ENCODE measurements at regions not wholly inside any gene's neighbourhood (a gene's known extent, or its start where the extent isn't known, plus 50 kb on each side); places are given as distances from the start of the nearest gene placed in this dataset.

GRCh38 chr2:63665091-63665490 is 76.3 kb downstream of the MDH1 start:
- TF ChIP-seq, protein P1, sequence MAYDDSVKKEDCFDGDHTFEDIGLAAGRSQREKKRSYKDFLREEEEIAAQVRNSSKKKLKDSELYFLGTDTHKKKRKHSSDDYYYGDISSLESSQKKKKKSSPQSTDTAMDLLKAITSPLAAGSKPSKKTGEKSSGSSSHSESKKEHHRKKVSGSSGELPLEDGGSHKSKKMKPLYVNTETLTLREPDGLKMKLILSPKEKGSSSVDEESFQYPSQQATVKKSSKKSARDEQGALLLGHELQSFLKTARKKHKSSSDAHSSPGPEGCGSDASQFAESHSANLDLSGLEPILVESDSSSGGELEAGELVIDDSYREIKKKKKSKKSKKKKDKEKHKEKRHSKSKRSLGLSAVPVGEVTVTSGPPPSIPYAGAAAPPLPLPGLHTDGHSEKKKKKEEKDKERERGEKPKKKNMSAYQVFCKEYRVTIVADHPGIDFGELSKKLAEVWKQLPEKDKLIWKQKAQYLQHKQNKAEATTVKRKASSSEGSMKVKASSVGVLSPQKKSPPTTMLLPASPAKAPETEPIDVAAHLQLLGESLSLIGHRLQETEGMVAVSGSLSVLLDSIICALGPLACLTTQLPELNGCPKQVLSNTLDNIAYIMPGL (CRISPR knock-in tag; IDR thresholded peaks at IDR 0.05; ENCODE audit: borderline replicate concordance), result no peak
- TF ChIP-seq RCOR1 (IDR thresholded peaks at IDR 0.05; ENCODE audit: low read depth, low read length) (no peak), CTCF (IDR thresholded peaks at IDR 0.05) (no peak), POLR2A (IDR thresholded peaks at IDR 0.05; ENCODE audit: low read length) (no peak), KDM1A (IDR thresholded peaks at IDR 0.05; ENCODE audit: low read depth) (no peak)
